SK-N-SH (cell line): ENCODE measurements at regions not wholly inside any gene's neighbourhood (a gene's known extent, or its start where the extent isn't known, plus 50 kb on each side); places are given as distances from the start of the nearest gene placed in this dataset.

Source experiments
- CHD2 ChIP-seq: fragments of 150-350 bp; IDR thresholded peaks from 2 replicates; pipeline ENCODE4 v1.6.1; 2018; ENCODE audit warnings: low read length; ENCODE audit not compliant: partially characterized antibody
- CTCF ChIP-seq: fragments of 200-600 bp; sonication (generic); IDR thresholded peaks from 2 replicates; pipeline ENCODE4 v1.6.1; 2017; ENCODE audit warnings: antibody characterized with exemption, mild to moderate bottlenecking, moderate library complexity
- EP300 ChIP-seq, 2 experiments: IDR thresholded peaks; 2 replicates each; pipeline versions ENCODE4 v1.4.0 to v1.6.1; 2012; ENCODE audit warnings: borderline replicate concordance in 1 of 2, low read depth in 1 of 2, low read length in 1 of 2
- EZH2phosphoT487 ChIP-seq: fragments of 200-600 bp; sonication (generic); IDR thresholded peaks from 2 replicates; pipeline ENCODE4 v1.6.1; 2017; ENCODE audit warnings: low read depth, mixed run types, mild to moderate bottlenecking, antibody characterized with exemption, moderate library complexity, borderline replicate concordance
- JUND ChIP-seq: IDR thresholded peaks from 2 replicates; pipeline ENCODE4 v1.4.0; 2012
- MAX ChIP-seq: IDR thresholded peaks from 2 replicates; pipeline ENCODE4 v1.4.0; 2012; ENCODE audit warnings: low read depth
- MXI1 ChIP-seq: IDR thresholded peaks from 2 replicates; pipeline ENCODE4 v1.6.1; 2012; ENCODE audit warnings: mild to moderate bottlenecking, low read depth, low read length, improper control_type of control experiment
- NFIC ChIP-seq: IDR thresholded peaks from 2 replicates; pipeline ENCODE4 v1.4.0; 2012; ENCODE audit warnings: borderline replicate concordance
- RAD21 ChIP-seq: IDR thresholded peaks from 2 replicates; pipeline ENCODE4 v1.6.1; 2012; ENCODE audit warnings: mild to moderate bottlenecking, low read length
- REST ChIP-seq: IDR thresholded peaks from 2 replicates; pipeline ENCODE4 v1.6.1; 2012; ENCODE audit warnings: mild to moderate bottlenecking, low read depth, low read length, moderate library complexity
- SMC3 ChIP-seq: IDR thresholded peaks from 2 replicates; pipeline ENCODE4 v1.6.1; 2012; ENCODE audit warnings: low read depth, low read length, improper control_type of control experiment
- USF1 ChIP-seq: IDR thresholded peaks from 2 replicates; pipeline ENCODE4 v1.4.0; 2012; ENCODE audit warnings: low read depth, borderline replicate concordance
- USF2 ChIP-seq: fragments of 150-350 bp; IDR thresholded peaks from 2 replicates; pipeline ENCODE4 v1.6.1; 2017; ENCODE audit warnings: antibody characterized with exemption, low read length, low read depth, borderline replicate concordance

GRCh38 chr10:52623761-52624160, 148.8 kb downstream of the MBL2 start:
- TF ChIP-seq REST (no peak), NFIC (no peak), USF2 (no peak), CHD2 (no peak), MAX (no peak), CTCF (no peak), MXI1 (no peak), RAD21 (no peak), SMC3 (no peak), EZH2phosphoT487 (no peak), JUND (no peak), USF1 (no peak), EP300 (IDR thresholded peaks at IDR 0.05; ENCODE audit: borderline replicate concordance in 1 of 2, low read depth in 1 of 2, low read length in 1 of 2) (no peak)
